ENCODE measurements at regions not wholly inside any gene's neighbourhood (a gene's known extent, or its start where the extent isn't known, plus 50 kb on each side); places are given as distances from the start of the nearest gene placed in this dataset.
"Not testable (repeated sequence)": the region's sequence is repeated elsewhere in the genome, so short reads cannot be mapped to it uniquely, and the experiment has no call there.

GRCh38 chrX:73913580-73913979, 61.1 kb upstream of the XIST start:
- 71 to 82% (median 72%) methylated on average over 3 to 5 of the region's 5 CpGs for WGBS, 5 donors
- Histone ChIP-seq H3K36me3 (no peaks in the 10 kb centered on the region), H3K4me1 (peaks cover 0 to 9% (median 0%) of the 10 kb centered on the region in 6 donors), H3K9me3 (no peaks in the 10 kb centered on the region), H3K27me3 (replicated peaks in 1 of 7) (peaks cover 0 to 21% (median 0%) of the 10 kb centered on the region in 7 donors), H3K4me3 (no peak overlapping the region), H3K27ac (no peak overlapping the region)
- no peak for DNase-seq
- TF ChIP-seq POLR2AphosphoS5 (IDR thresholded peaks at IDR 0.05) (no peak), POLR2A (IDR thresholded peaks at IDR 0.05) (no peak)
- TF ChIP-seq, protein P1, sequence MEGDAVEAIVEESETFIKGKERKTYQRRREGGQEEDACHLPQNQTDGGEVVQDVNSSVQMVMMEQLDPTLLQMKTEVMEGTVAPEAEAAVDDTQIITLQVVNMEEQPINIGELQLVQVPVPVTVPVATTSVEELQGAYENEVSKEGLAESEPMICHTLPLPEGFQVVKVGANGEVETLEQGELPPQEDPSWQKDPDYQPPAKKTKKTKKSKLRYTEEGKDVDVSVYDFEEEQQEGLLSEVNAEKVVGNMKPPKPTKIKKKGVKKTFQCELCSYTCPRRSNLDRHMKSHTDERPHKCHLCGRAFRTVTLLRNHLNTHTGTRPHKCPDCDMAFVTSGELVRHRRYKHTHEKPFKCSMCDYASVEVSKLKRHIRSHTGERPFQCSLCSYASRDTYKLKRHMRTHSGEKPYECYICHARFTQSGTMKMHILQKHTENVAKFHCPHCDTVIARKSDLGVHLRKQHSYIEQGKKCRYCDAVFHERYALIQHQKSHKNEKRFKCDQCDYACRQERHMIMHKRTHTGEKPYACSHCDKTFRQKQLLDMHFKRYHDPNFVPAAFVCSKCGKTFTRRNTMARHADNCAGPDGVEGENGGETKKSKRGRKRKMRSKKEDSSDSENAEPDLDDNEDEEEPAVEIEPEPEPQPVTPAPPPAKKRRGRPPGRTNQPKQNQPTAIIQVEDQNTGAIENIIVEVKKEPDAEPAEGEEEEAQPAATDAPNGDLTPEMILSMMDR (IDR thresholded peaks at IDR 0.05 in 8 of 11, conservative IDR thresholded peaks at IDR 0.05 in 3 of 11), result no peak
- intact Hi-C loops (cut with DNase I; ENCODE audit: low total_unique reads), result no loop called here

- H3K36me3 ChIP-seq; H3K4me1 ChIP-seq; DNase-seq; H3K9me3 ChIP-seq; H3K4me3 ChIP-seq; intact Hi-C loops (cut with DNase I; ENCODE audit: low total_unique reads); H3K27ac ChIP-seq: not testable (repeated sequence)
- peaks cover 0 to 21% (median 0%) of the 10 kb centered on the region in 7 donors for H3K27me3 ChIP-seq (replicated peaks in 1 of 7)
- WGBS, 5 donors, result 81 to 91% (median 85%) methylated on average over 5 of the region's 5 CpGs
Observed at GRCh38 chrX:73911946-73912345, 59.4 kb upstream of the XIST start.

DNA sequence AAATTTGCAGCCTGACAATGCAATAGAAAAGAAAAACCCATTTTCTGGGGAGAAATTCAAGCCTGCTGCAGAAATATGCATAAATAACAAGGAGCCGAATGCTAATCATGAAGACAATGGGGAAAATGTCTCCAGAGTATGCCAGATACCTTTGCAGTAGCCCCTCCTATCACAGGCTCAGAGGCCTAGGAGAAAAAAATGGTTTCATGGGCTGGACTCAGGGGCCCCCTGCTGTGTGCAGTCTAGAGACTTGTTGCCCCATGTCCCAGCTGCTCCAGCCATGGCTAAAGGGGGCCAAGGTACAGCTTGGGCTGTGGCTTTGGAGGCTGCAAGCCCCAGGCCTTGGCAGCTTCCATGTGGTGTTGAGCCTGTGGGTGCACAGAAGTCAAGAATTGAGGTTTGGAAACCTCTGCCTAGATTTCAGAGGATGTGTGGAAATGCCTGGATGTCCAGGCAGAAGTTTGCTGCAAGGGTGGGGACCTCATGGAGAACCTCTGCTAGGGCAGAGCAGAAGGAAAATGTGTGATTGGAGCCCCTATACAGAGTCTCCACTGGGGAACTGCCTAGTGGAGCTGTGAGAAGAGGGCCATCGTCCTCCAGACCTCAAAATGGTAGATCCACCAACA, 53.3 kb upstream of the XIST start:
- DNase-seq; H3K4me1 ChIP-seq; H3K27me3 ChIP-seq (replicated peaks in 1 of 7); H3K27ac ChIP-seq; H3K36me3 ChIP-seq; H3K4me3 ChIP-seq; intact Hi-C loops (cut with DNase I; ENCODE audit: low total_unique reads): not testable (repeated sequence)
- peaks cover 0 to 30% (median 12%) of the 10 kb centered on the region in 8 donors for H3K9me3 ChIP-seq
- 72 to 96% (median 87%) methylated on average over 2 of the region's 2 CpGs for WGBS, 5 donors

DNA sequence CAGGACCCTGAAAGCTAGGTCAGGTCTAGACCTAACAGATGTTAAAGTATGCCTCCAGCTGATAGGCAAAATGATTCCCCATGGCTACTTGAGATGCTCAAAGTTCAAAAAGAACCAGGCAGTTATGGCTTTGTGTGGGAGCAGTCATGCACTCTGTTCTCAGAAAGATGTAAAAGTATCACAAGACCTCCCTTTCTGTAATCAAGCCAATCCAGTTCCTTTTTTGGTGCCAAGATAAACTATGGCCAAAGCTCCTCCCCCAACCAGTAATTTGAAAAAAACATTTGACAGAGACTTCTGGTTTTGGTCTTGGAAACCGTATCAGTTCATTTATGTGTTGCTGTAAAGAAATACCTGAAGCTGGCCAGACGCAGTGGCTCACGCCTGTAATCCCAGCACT, 51.4 kb upstream of the XIST start:
- DNase-seq, result no peak
- Histone ChIP-seq H3K4me1 (no peaks in the 10 kb centered on the region), H3K27me3 (replicated peaks in 1 of 7) (no peaks in the 10 kb centered on the region), H3K36me3 (no peaks in the 10 kb centered on the region), H3K4me3 (no peak overlapping the region), H3K9me3 (peaks cover 0 to 30% (median 12%) of the 10 kb centered on the region in 8 donors), H3K27ac (no peak overlapping the region)
- 83 to 89% (median 86%) methylated on average over 2 to 3 of the region's 3 CpGs for WGBS, 5 donors
- TF ChIP-seq POLR2AphosphoS5 (IDR thresholded peaks at IDR 0.05) (no peak), POLR2A (IDR thresholded peaks at IDR 0.05) (no peak)
- TF ChIP-seq, protein P1 (IDR thresholded peaks at IDR 0.05 in 8 of 11, conservative IDR thresholded peaks at IDR 0.05 in 3 of 11), result no peak
- intact Hi-C loops (cut with DNase I; ENCODE audit: low total_unique reads), result no loop called here

Small RNA genes in the stretch of these regions (microRNA-seq; reads per million reads assigned to microRNA genes)
- gene MIR374B (0 reads per million in 3 donors), gene MIR374C (0 reads per million in 3 donors), gene MIR421 (136 to 181 (median 149) reads per million in 3 donors)

Small RNA genes in the stretch of these regions (small RNA-seq; reads per million reads assigned to genes)
- gene ATP5MDP1 (0 reads per million in 4 donors), gene DDX3P2 (0 reads per million in 4 donors), gene MIR374B (6.6 to 7.6 (median 7.4) reads per million in 4 donors), gene MIR421 (25.5 to 42.7 (median 28.8) reads per million in 4 donors), gene RF02124 (0 reads per million in 4 donors), gene RF02125 (0 reads per million in 4 donors)
